OCI-LY7 (cell line): ENCODE measurements at regions not wholly inside any gene's neighbourhood (a gene's known extent, or its start where the extent isn't known, plus 50 kb on each side); places are given as distances from the start of the nearest gene placed in this dataset.

Experiments
- BruUV-seq: library from RNA; stranded (reverse); fragments of 400-500 nt; replicated peaks from 2 replicates; lab custom pipeline; 2021; lab: Mats Ljungman, UMichigan
- CTCF ChIA-PET: fragments of 300-600 bp; sonication (Branson Sonifier 250); formaldehyde crosslinking; loops from one replicate; lab custom pipeline; 2022; ENCODE audit warnings: antibody characterized with exemption; ENCODE audit not compliant: unreplicated experiment; lab: Charles Lee
- POLR2A ChIA-PET: fragments of 300-600 bp; sonication (Branson Sonifier 250); formaldehyde crosslinking; loops from one replicate; lab custom pipeline; 2022; ENCODE audit warnings: antibody characterized with exemption; lab: Charles Lee
- DNase-seq: peaks from one replicate; pipeline ENCODE4 v3.0.0-alpha.2; 2015; ENCODE audit warnings: low spot score
- H2AFZ ChIP-seq: fragments of 200-600 bp; sonication (generic), shearing (Covaris generic); 2 replicates; pipeline ENCODE4 v1.6.1; 2014; ENCODE audit warnings: mild to moderate bottlenecking, antibody characterized with exemption, low read length, moderate library complexity
- H3K27ac ChIP-seq: fragments of 200-600 bp; sonication (generic); 2 replicates; pipeline ENCODE4 v1.5.1; 2014; ENCODE audit warnings: mixed run types, low read depth, mild to moderate bottlenecking, moderate library complexity, low read length, inconsistent platforms; ENCODE audit not compliant: poor library complexity, severe bottlenecking
- H3K36me3 ChIP-seq: fragments of 200-600 bp; sonication (generic); 2 replicates; pipeline ENCODE4 v1.6.1; 2014; ENCODE audit warnings: mild to moderate bottlenecking, antibody characterized with exemption, low read length, moderate library complexity, mixed read lengths; ENCODE audit not compliant: insufficient read depth
- H3K4me1 ChIP-seq: fragments of 200-600 bp; sonication (generic); 2 replicates; pipeline ENCODE4 v1.5.1; 2014; ENCODE audit warnings: mild to moderate bottlenecking, low read length; ENCODE audit not compliant: insufficient read depth, poor library complexity, severe bottlenecking
- H3K4me2 ChIP-seq: fragments of 200-600 bp; sonication (generic); 2 replicates; pipeline ENCODE4 v1.6.1; 2014; ENCODE audit warnings: mild to moderate bottlenecking, low read length
- H3K4me3 ChIP-seq: fragments of 200-600 bp; sonication (generic); 2 replicates; pipeline ENCODE4 v1.5.1; 2014; ENCODE audit warnings: mild to moderate bottlenecking, low read depth, low read length; ENCODE audit not compliant: poor library complexity, severe bottlenecking
- H3K79me2 ChIP-seq: fragments of 200-600 bp; sonication (generic); 2 replicates; pipeline ENCODE4 v1.6.1; 2016; ENCODE audit warnings: low read depth, mild to moderate bottlenecking, low read length, moderate library complexity, mixed read lengths; ENCODE audit not compliant: insufficient read depth
- H3K9me2 ChIP-seq: fragments of 200-600 bp; sonication (generic); 2 replicates; pipeline ENCODE4 v1.6.1; 2016; ENCODE audit warnings: mild to moderate bottlenecking, low read length, mixed read lengths; ENCODE audit not compliant: insufficient read depth
- H3K9me3 ChIP-seq: fragments of 200-600 bp; sonication (generic); 2 replicates; pipeline ENCODE4 v1.6.1; 2014; ENCODE audit warnings: mild to moderate bottlenecking, mixed run types, low read length, mixed read lengths
- H4K20me1 ChIP-seq: fragments of 200-600 bp; sonication (generic); 2 replicates; pipeline ENCODE4 v1.6.1; 2014; ENCODE audit warnings: mild to moderate bottlenecking, antibody characterized with exemption, low read length, moderate library complexity, mixed read lengths; ENCODE audit not compliant: insufficient read depth
- EZH2phosphoT487 ChIP-seq: fragments of 200-600 bp; sonication (generic); IDR thresholded peaks from 2 replicates; pipeline ENCODE4 v1.6.1; 2018; ENCODE audit warnings: low read depth, borderline replicate concordance, mild to moderate bottlenecking, mixed run types, antibody characterized with exemption, low read length, moderate library complexity, mixed read lengths
- intact Hi-C: fragments of 100-400 bp; cut with micrococcal nuclease; formaldehyde crosslinking; loops from one replicate; pipeline ENCODE4 v1.10.0; 2022; ENCODE audit not compliant: unreplicated experiment
- TF ChIP-seq, protein P1 (sequence below): fragments of 200-600 bp; sonication (generic); conservative IDR thresholded peaks from 2 replicates; pipeline ENCODE4 v1.5.1; 2014; ENCODE audit warnings: mild to moderate bottlenecking, antibody characterized with exemption, low read length, moderate library complexity, mixed read lengths

DNA sequence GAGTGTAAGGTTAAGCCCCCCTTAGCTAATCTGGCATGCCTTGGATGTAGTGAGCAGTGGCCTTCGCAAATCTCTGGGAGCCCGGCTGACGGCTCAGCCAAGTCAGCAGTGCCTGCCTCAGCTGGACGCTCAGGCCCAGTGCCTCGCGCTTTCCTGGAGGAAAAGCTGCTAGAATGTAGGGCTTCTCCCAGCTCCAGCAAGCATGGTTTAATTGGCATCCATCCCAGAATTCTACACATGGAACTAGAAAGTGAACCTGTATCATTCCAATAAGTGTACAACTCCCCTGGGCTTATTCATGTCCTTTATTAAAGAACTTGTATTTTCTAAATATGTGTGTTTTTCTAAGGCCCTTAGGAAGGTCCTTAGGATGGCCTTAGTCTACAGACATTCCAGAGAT lies 287.8 kb upstream of the SHH start:
- POLR2A ChIA-PET, result no interaction called here
- no peaks in the 10 kb centered on the region for H3K9me2 ChIP-seq

DNA sequence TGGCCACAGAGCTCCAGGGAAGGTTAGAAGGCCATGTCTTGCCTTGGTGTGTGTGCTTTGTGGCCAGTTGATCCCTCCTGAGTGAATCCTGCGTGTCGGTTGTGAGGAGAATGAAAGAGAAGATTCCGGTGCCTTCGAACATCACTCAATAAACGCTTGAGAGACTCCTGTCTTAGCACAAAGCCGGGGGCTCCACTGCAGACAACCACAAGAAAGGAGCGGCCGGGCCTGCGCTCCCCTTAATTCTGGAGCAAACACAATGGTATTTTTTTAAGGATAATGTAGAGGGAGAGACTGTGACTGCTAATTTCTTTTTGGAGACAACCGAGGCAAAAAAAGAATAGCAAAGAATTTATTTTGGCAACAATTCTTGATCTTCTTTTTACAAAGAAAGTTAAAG lies 286.8 kb upstream of the SHH start:
- Histone ChIP-seq H3K4me3 (no peak overlapping the region), H3K27ac (no peak overlapping the region), H3K79me2 (no peaks in the 10 kb centered on the region), H3K36me3 (no peaks in the 10 kb centered on the region), H3K4me1 (no peaks in the 10 kb centered on the region), H4K20me1 (no peaks in the 10 kb centered on the region), H3K9me3 (no peaks in the 10 kb centered on the region), H3K9me2 (no peaks in the 10 kb centered on the region), H3K4me2 (no peak overlapping the region), H2AFZ (no peak overlapping the region)
- no TSS peak for BruUV-seq
- intact Hi-C loops, result no loop called here
- no peak for DNase-seq
- ChIA-PET CTCF (no interaction called here), POLR2A (no interaction called here)
- TF ChIP-seq, protein P1, sequence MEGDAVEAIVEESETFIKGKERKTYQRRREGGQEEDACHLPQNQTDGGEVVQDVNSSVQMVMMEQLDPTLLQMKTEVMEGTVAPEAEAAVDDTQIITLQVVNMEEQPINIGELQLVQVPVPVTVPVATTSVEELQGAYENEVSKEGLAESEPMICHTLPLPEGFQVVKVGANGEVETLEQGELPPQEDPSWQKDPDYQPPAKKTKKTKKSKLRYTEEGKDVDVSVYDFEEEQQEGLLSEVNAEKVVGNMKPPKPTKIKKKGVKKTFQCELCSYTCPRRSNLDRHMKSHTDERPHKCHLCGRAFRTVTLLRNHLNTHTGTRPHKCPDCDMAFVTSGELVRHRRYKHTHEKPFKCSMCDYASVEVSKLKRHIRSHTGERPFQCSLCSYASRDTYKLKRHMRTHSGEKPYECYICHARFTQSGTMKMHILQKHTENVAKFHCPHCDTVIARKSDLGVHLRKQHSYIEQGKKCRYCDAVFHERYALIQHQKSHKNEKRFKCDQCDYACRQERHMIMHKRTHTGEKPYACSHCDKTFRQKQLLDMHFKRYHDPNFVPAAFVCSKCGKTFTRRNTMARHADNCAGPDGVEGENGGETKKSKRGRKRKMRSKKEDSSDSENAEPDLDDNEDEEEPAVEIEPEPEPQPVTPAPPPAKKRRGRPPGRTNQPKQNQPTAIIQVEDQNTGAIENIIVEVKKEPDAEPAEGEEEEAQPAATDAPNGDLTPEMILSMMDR, result no peak
- no peak for TF ChIP-seq EZH2phosphoT487

More for the DNA sequence above, 287.8 kb upstream of the SHH start:
- CTCF ChIA-PET, result no interaction called here
- H3K79me2 ChIP-seq, result no peaks in the 10 kb centered on the region
- H4K20me1 ChIP-seq, result no peaks in the 10 kb centered on the region
- BruUV-seq, result no TSS peak
- DNase-seq, result no peak
- no peak overlapping the region for H3K4me3 ChIP-seq
- no peak overlapping the region for H2AFZ ChIP-seq
- no peaks in the 10 kb centered on the region for H3K9me3 ChIP-seq
- TF ChIP-seq, protein P1, result no peak
- H3K36me3 ChIP-seq, result no peaks in the 10 kb centered on the region
- intact Hi-C loops, result no loop called here
- no peak overlapping the region for H3K4me2 ChIP-seq
- no peak overlapping the region for H3K27ac ChIP-seq
- H3K4me1 ChIP-seq, result no peaks in the 10 kb centered on the region

DNA sequence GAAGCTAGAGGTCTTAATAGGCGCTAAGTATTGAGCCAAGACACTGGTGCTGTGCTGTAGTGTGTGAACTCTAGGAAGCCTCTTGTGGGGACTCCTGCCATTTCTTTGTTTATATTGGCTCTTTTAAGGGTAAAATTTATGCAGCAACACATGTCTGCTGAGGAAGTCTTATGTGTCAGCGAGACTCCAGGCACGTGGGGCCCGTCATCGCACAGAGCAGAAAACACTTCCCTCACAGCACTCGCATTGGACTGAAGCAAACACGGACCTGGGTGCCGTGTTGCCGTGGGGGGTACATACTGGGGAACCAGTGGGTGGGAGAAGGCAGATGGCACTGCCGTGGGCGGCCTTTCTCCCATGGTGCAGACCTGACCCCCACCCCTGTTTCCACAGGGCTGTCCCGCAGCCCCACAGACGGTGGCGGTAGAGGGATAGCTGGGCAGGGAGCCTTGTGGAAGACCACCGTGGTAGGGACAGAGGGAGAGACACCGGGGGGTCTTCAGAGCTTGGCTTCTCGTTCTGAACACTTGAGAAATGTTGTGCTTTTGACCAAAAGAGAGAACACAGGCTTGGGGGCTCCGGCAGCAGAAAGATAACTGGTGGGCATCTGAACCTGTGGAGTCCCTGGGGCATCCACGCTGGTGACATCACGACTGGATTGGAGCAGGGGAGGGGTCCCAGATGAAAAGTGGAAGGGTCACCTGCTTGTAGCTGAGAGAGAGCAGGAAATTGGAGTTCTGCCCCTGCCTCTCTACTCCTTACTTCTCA lies 284.7 kb upstream of the SHH start:
- Histone ChIP-seq H3K9me2 (no peaks in the 10 kb centered on the region), H2AFZ (no peak overlapping the region), H3K4me2 (no peak overlapping the region), H3K9me3 (no peaks in the 10 kb centered on the region), H3K4me3 (no peak overlapping the region), H3K4me1 (no peaks in the 10 kb centered on the region), H3K27ac (no peak overlapping the region), H4K20me1 (no peaks in the 10 kb centered on the region), H3K36me3 (no peaks in the 10 kb centered on the region), H3K79me2 (no peaks in the 10 kb centered on the region)
- BruUV-seq, result no TSS peak
- no peak for DNase-seq
- intact Hi-C loops, result no loop called here
- ChIA-PET CTCF (no interaction called here), POLR2A (no interaction called here)
- TF ChIP-seq EZH2phosphoT487, result no peak
- TF ChIP-seq, protein P1, result no peak
